SW480 (cell line): ENCODE measurements at regions not wholly inside any gene's neighbourhood (a gene's known extent, or its start where the extent isn't known, plus 50 kb on each side); places are given as distances from the start of the nearest gene placed in this dataset.

ENCODE experiments used
- DNase-seq: peaks from one replicate; pipeline ENCODE4 v3.0.0-alpha.2; 2016; ENCODE audit warnings: low spot score

- no peak for DNase-seq
Observed at GRCh38 chr21:38884440-38884839, 78.7 kb downstream of the ETS2 start.

- DNase-seq, result no peak
Observed at GRCh38 chr21:38883142-38883541, 77.4 kb downstream of the ETS2 start.

- no peak for DNase-seq
Observed at GRCh38 chr21:38881131-38881530, 75.4 kb downstream of the ETS2 start.

GRCh38 chr21:38880577-38880966 is 74.8 kb downstream of the ETS2 start:
- no peak for DNase-seq

GRCh38 chr21:38879912-38880576 is 74.3 kb downstream of the ETS2 start:
- no peak for DNase-seq

GRCh38 chr21:38878379-38879179 is 72.8 kb downstream of the ETS2 start:
- DNase-seq, result no peak

GRCh38 chr21:38875694-38876492 is 70.2 kb downstream of the ETS2 start:
- DNase-seq, result no peak
